ENCODE measurements at regions not wholly inside any gene's neighbourhood (a gene's known extent, or its start where the extent isn't known, plus 50 kb on each side); places are given as distances from the start of the nearest gene placed in this dataset.

GRCh38 chr2:82330155-82330554 lies 2025.6 kb upstream of the LRRTM1 start:
- TF ChIP-seq CTCF (IDR thresholded peaks at IDR 0.05 in 2 of 3, conservative IDR thresholded peaks at IDR 0.05 in 1 of 3; ENCODE audit: insufficient read depth in 2 of 3, low read depth in 1 of 3, low read length in 3 of 3) = no peak
- no peak for TF ChIP-seq TRIM28 (IDR thresholded peaks at IDR 0.05)
- no peak for TF ChIP-seq ZNF639 (CRISPR knock-in tag; conservative IDR thresholded peaks at IDR 0.05 in 1 of 2, IDR thresholded peaks at IDR 0.05 in 1 of 2)
- no peak for TF ChIP-seq RFX5 (IDR thresholded peaks at IDR 0.05; ENCODE audit: low read depth, low read length)
- TF ChIP-seq IRF2 (CRISPR knock-in tag; IDR thresholded peaks at IDR 0.05) = no peak
- TF ChIP-seq EP400 (IDR thresholded peaks at IDR 0.05) = no peak
- TF ChIP-seq SMC3 (conservative IDR thresholded peaks at IDR 0.05; ENCODE audit: insufficient read depth, low read depth, low read length) = no peak
- TF ChIP-seq ZNF780A (CRISPR knock-in tag; IDR thresholded peaks at IDR 0.05) = no peak
- no peak for TF ChIP-seq KAT8 (IDR thresholded peaks at IDR 0.05; ENCODE audit: low read depth)
- no peak for TF ChIP-seq POLR2A (conservative IDR thresholded peaks at IDR 0.05)
- no peak for TF ChIP-seq ZMIZ1 (IDR thresholded peaks at IDR 0.05; ENCODE audit: low read depth in 2 of 2, low read length in 2 of 2)
